Loucy (cell line): ENCODE measurements at regions not wholly inside any gene's neighbourhood (a gene's known extent, or its start where the extent isn't known, plus 50 kb on each side); places are given as distances from the start of the nearest gene placed in this dataset.

Experiments
- EZH2phosphoT487 ChIP-seq: fragments of 200-600 bp; IDR thresholded peaks from 2 replicates; pipeline ENCODE4 v1.6.1; 2018; ENCODE audit warnings: antibody characterized with exemption, mild to moderate bottlenecking, moderate library complexity, borderline replicate concordance
- TF ChIP-seq, protein P1 (sequence below): fragments of 200-600 bp; sonication (generic); conservative IDR thresholded peaks from 2 replicates; pipeline ENCODE4 v1.5.1; 2014; ENCODE audit warnings: mild to moderate bottlenecking, antibody characterized with exemption, low read length

DNA sequence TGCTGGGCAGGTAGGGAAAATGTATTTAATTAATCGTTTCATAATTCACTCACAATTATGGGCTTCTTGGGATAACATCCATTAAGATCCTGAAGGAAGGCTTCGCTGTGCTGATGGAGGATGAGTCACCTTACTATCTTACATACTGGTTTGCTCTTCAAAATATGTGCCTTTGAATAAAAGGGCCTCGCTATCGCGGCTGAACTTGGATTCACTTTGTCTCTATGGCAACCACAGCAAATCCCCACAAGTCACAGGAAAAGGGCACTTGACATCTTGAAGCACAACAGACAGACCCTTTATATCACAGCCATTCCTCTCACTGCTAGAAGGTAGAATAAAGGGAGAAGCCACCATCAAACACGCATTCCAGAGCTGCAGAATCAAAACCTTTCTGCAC, 141.3 kb upstream of the MYLIP start:
- TF ChIP-seq, protein P1, sequence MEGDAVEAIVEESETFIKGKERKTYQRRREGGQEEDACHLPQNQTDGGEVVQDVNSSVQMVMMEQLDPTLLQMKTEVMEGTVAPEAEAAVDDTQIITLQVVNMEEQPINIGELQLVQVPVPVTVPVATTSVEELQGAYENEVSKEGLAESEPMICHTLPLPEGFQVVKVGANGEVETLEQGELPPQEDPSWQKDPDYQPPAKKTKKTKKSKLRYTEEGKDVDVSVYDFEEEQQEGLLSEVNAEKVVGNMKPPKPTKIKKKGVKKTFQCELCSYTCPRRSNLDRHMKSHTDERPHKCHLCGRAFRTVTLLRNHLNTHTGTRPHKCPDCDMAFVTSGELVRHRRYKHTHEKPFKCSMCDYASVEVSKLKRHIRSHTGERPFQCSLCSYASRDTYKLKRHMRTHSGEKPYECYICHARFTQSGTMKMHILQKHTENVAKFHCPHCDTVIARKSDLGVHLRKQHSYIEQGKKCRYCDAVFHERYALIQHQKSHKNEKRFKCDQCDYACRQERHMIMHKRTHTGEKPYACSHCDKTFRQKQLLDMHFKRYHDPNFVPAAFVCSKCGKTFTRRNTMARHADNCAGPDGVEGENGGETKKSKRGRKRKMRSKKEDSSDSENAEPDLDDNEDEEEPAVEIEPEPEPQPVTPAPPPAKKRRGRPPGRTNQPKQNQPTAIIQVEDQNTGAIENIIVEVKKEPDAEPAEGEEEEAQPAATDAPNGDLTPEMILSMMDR: no peak
- TF ChIP-seq EZH2phosphoT487: no peak
